Liver (tissue), 3 donors: ENCODE measurements at regions not wholly inside any gene's neighbourhood (a gene's known extent, or its start where the extent isn't known, plus 50 kb on each side); places are given as distances from the start of the nearest gene placed in this dataset.

Experiments used
- CTCF ChIP-seq: fragments of 150-350 bp; IDR thresholded peaks from 2 replicates; pipeline ENCODE4 v1.5.1; 2017; ENCODE audit warnings: improper control_type of control experiment, low read depth, low read length; ENCODE audit not compliant: missing input control
- GABPA ChIP-seq, 2 donors: IDR thresholded peaks in 1 of 2; conservative IDR thresholded peaks in 1 of 2; 2 replicates each; pipeline ENCODE4 v1.6.1; 2016; ENCODE audit warnings: antibody characterized with exemption in 2 of 2, mild to moderate bottlenecking in 1 of 2, moderate library complexity in 1 of 2
- donor health status: healthy.
- donor health status: healthy.

GRCh38 chr13:24564881-24565280, 52.3 kb upstream of the PARP4 start:
- no peak for TF ChIP-seq CTCF
- no peak for TF ChIP-seq GABPA (IDR thresholded peaks at IDR 0.05 in 1 of 2, conservative IDR thresholded peaks at IDR 0.05 in 1 of 2)
